PC-9 (cell line): ENCODE measurements at regions not wholly inside any gene's neighbourhood (a gene's known extent, or its start where the extent isn't known, plus 50 kb on each side); places are given as distances from the start of the nearest gene placed in this dataset.

Source experiments
- CTCF ChIP-seq: fragments of 200-600 bp; sonication (generic); conservative IDR thresholded peaks from 2 replicates; pipeline ENCODE4 v1.6.1; 2017; ENCODE audit warnings: mixed run types, antibody characterized with exemption, mild to moderate bottlenecking, moderate library complexity
- EZH2 ChIP-seq: fragments of 200-600 bp; sonication (generic); IDR thresholded peaks from 2 replicates; pipeline ENCODE4 v1.8.0; 2017; ENCODE audit warnings: antibody characterized with exemption, low read depth

- TF ChIP-seq CTCF (no peak), EZH2 (no peak)
Observed at GRCh38 chr7:68729371-68729770, 868.9 kb upstream of the AUTS2 start.
